ENCODE measurements at regions not wholly inside any gene's neighbourhood (a gene's known extent, or its start where the extent isn't known, plus 50 kb on each side); places are given as distances from the start of the nearest gene placed in this dataset.

- no peak for TF ChIP-seq ZNF8 (CRISPR knock-in tag; IDR thresholded peaks at IDR 0.05)
- no peak for TF ChIP-seq GLIS3 (CRISPR knock-in tag; IDR thresholded peaks at IDR 0.05)
- no peak for TF ChIP-seq SNAI2 (CRISPR knock-in tag; IDR thresholded peaks at IDR 0.05)
- TF ChIP-seq ARNTL (CRISPR knock-in tag; IDR thresholded peaks at IDR 0.05; ENCODE audit: borderline replicate concordance, low read depth) = no peak
- no peak for TF ChIP-seq POU6F1 (CRISPR knock-in tag; IDR thresholded peaks at IDR 0.05; ENCODE audit: borderline replicate concordance, low read depth)
Measured at GRCh38 chr12:16913832-16914490, 308.0 kb upstream of the LMO3 start.

Measured in SK-N-SH treated with all-trans-retinoic acid at 6 μM for 48 hours (cell line).